ENCODE measurements at regions not wholly inside any gene's neighbourhood (a gene's known extent, or its start where the extent isn't known, plus 50 kb on each side); places are given as distances from the start of the nearest gene placed in this dataset.
"Not testable (repeated sequence)": the region's sequence is repeated elsewhere in the genome, so short reads cannot be mapped to it uniquely, and the experiment has no call there.

GRCh38 chr21:8194042-8194441, 2327.3 kb upstream of the TPTE start:
- DNase-seq; intact Hi-C loops (cut with DNase I): not testable (repeated sequence)
- peak; percentile 79 for ATAC-seq (ENCODE audit: poor library complexity)

DNA sequence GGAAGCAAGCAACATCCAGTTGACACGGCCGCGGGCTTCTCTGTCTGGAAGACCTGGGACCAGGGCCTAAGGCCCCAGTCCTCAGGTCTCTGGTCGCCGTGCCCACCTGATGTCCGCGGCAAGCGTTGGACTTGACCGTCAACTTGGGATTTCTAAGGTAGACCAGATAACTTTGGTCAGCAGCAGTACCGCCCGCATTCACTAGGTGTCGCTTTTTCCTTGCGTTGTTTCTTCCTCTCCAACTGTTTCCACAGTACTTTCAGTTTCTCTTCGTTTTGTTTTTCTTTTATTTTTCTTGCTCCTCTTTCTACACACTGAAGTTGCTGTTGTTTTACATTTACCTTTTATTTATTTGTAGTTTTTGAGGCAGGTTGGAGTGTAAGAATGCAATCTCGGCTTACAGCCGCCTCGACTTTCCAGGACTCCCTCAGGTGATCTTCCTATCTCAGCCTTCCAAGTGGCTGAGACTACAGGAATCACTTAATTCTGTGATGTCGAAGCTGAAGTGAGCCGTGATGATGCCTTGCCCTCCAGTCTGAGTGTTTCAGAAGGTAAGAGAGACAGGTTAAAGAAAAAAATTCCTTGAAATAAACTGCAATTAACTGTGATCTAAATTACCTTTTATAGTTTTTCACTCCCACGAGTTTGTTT, 2323.9 kb upstream of the TPTE start:
- DNase-seq; intact Hi-C loops (cut with DNase I): not testable (repeated sequence)
- ATAC-seq (ENCODE audit: poor library complexity), result peak; percentile 77

GRCh38 chr21:8205094-8205891, 2316.1 kb upstream of the TPTE start:
- intact Hi-C loops (cut with DNase I); DNase-seq: not testable (repeated sequence)
- peak; percentile 100 for ATAC-seq (ENCODE audit: poor library complexity)

DNA sequence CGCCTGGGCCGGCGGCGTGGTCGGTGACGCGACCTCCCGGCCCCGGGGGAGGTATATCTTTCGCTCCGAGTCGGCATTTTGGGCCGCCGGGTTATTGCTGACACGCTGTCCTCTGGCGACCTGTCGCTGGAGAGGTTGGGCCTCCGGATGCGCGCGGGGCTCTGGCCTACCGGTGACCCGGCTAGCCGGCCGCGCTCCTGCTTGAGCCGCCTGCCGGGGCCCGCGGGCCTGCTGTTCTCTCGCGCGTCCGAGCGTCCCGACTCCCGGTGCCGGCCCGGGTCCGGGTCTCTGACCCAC, 2315.5 kb upstream of the TPTE start:
- ATAC-seq (ENCODE audit: poor library complexity), result not testable (repeated sequence)

DNA sequence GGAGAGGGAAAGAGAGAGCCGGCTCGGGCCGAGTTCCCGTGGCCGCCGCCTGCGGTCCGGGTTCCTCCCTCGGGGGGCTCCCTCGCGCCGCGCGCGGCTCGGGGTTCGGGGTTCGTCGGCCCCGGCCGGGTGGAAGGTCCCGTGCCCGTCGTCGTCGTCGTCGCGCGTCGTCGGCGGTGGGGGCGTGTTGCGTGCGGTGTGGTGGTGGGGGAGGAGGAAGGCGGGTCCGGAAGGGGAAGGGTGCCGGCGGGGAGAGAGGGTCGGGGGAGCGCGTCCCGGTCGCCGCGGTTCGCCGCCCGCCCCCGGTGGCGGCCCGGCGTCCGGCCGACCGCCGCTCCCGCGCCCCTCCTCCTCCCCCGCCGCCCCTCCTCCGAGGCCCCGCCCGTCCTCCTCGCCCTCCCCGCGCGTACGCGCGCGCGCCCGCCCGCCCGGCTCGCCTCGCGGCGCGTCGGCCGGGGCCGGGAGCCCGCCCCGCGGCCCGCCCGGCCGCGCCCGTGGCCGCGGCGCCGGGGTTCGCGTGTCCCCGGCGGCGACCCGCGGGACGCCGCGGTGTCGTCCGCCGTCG, 2308.3 kb upstream of the TPTE start:
- intact Hi-C loops (cut with DNase I); ATAC-seq (ENCODE audit: poor library complexity): not testable (repeated sequence)
- DNase-seq, result peak; percentile 59

More for the DNA sequence above, 2315.5 kb upstream of the TPTE start:
- DNase-seq; intact Hi-C loops (cut with DNase I): not testable (repeated sequence)

- intact Hi-C loops (cut with DNase I); DNase-seq; ATAC-seq (ENCODE audit: poor library complexity): not testable (repeated sequence)
Observed at GRCh38 chr21:8214539-8214938, 2306.8 kb upstream of the TPTE start.

GRCh38 chr21:8229366-8230150, 2291.8 kb upstream of the TPTE start:
- intact Hi-C loops (cut with DNase I); DNase-seq: not testable (repeated sequence)
- ATAC-seq (ENCODE audit: poor library complexity), result peak; percentile 49

- intact Hi-C loops (cut with DNase I); DNase-seq; ATAC-seq (ENCODE audit: poor library complexity): not testable (repeated sequence)
Observed at GRCh38 chr21:8231252-8231651, 2290.1 kb upstream of the TPTE start.

DNA sequence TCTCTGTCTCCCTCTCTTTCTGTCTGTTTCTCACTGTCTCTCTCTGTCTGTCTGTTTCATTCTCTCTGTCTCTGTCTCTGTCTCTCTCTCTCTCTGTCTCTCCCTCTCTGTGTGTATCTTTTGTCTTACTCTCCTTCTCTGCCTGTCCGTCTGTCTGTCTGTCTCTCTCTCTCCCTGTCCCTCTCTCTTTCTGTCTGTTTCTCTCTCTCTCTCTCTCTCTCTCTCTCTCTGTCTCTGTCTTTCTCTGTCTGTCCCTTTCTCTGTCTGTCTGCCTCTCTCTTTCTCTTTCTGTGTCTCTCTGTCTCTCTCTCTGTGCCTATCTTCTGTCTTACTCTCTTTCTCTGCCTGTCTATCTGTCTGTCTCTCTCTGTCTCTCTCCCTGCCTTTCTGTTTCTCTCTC, 2288.4 kb upstream of the TPTE start:
- intact Hi-C loops (cut with DNase I); ATAC-seq (ENCODE audit: poor library complexity): not testable (repeated sequence)

GRCh38 chr21:8234059-8234458, 2287.3 kb upstream of the TPTE start:
- ATAC-seq (ENCODE audit: poor library complexity); DNase-seq; intact Hi-C loops (cut with DNase I): not testable (repeated sequence)

More for the DNA sequence above, 2288.4 kb upstream of the TPTE start:
- DNase-seq, result not testable (repeated sequence)

GRCh38 chr21:8244723-8245641, 2276.4 kb upstream of the TPTE start:
- peak; percentile 71 for ATAC-seq (ENCODE audit: poor library complexity)
- DNase-seq; intact Hi-C loops (cut with DNase I): not testable (repeated sequence)

- DNase-seq; intact Hi-C loops (cut with DNase I): not testable (repeated sequence)
- ATAC-seq (ENCODE audit: poor library complexity), result peak; percentile 84
Observed at GRCh38 chr21:8245642-8246402, 2275.6 kb upstream of the TPTE start.

DNA sequence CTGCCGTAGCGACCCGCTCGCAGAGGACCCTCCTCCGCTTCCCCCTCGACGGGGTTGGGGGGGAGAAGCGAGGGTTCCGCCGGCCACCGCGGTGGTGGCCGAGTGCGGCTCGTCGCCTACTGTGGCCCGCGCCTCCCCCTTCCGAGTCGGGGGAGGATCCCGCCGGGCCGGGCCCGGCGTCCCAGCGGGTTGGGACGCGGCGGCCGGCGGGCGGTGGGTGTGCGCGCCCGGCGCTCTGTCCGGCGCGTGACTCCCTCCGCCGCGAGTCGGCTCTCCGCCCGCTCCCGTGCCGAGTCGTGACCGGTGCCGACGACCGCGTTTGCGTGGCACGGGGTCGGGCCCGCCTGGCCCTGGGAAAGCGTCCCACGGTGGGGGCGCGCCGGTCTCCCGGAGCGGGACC, 2269.7 kb upstream of the TPTE start:
- intact Hi-C loops (cut with DNase I); ATAC-seq (ENCODE audit: poor library complexity): not testable (repeated sequence)

GRCh38 chr21:8255094-8255493, 2266.3 kb upstream of the TPTE start:
- ATAC-seq (ENCODE audit: poor library complexity); intact Hi-C loops (cut with DNase I); DNase-seq: not testable (repeated sequence)

More for the DNA sequence above, 2269.7 kb upstream of the TPTE start:
- DNase-seq, result not testable (repeated sequence)

DNA sequence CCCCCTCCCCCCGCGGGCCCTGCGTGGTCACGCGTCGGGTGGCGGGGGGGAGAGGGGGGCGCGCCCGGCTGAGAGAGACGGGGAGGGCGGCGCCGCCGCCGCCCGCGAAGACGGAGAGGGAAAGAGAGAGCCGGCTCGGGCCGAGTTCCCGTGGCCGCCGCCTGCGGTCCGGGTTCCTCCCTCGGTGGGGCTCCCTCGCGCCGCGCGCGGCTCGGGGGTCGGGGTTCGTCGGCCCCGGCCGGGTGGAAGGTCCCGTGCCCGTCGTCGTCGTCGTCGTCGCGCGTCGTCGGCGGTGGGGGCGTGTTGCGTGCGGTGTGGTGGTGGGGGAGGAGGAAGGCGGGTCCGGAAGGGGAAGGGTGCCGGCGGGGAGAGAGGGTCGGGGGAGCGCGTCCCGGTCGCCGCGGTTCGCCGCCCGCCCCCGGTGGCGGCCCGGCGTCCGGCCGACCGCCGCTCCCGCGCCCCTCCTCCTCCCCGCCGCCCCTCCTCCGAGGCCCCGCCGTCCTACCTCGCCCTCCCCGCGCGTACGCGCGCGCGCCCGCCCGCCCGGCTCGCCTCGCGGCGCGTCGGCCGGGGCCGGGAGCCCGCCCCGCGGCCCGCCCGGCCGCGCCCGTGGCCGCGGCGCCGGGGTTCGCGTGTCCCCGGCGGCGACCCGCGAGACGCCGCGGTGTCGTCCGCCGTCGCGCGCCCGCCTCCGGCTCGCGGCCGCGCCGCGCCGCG, 2264.1 kb upstream of the TPTE start:
- DNase-seq; ATAC-seq (ENCODE audit: poor library complexity); intact Hi-C loops (cut with DNase I): not testable (repeated sequence)

DNA sequence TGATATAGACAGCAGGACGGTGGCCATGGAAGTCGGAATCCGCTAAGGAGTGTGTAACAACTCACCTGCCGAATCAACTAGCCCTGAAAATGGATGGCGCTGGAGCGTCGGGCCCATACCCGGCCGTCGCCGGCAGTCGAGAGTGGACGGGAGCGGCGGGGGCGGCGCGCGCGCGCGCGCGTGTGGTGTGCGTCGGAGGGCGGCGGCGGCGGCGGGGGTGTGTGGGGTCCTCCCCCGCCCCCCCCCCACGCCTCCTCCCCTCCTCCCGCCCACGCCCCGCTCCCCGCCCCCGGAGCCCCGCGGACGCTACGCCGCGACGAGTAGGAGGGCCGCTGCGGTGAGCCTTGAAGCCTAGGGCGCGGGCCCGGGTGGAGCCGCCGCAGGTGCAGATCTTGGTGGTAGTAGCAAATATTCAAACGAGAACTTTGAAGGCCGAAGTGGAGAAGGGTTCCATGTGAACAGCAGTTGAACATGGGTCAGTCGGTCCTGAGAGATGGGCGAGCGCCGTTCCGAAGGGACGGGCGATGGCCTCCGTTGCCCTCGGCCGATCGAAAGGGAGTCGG, 2261.2 kb upstream of the TPTE start:
- DNase-seq; ATAC-seq (ENCODE audit: poor library complexity); intact Hi-C loops (cut with DNase I): not testable (repeated sequence)

Measured in Right ventricle myocardium superior (tissue), 1 donor.